Muscle of back (tissue), 3 donors: ENCODE measurements at regions not wholly inside any gene's neighbourhood (a gene's known extent, or its start where the extent isn't known, plus 50 kb on each side); places are given as distances from the start of the nearest gene placed in this dataset.
"Not testable (repeated sequence)": the region's sequence is repeated elsewhere in the genome, so short reads cannot be mapped to it uniquely, and the experiment has no call there.

Experiments used
- DNase-seq, 3 donors: peaks; one replicate each; pipeline versions ENCODE4 v3.0.0 to v3.0.0-alpha.2; 2013

- DNase-seq: no peak
Measured at GRCh38 chr5:99068944-99069650, 140.3 kb upstream of the CHD1 start.

GRCh38 chr5:99063737-99064136, 134.9 kb upstream of the CHD1 start:
- no peak for DNase-seq

DNA sequence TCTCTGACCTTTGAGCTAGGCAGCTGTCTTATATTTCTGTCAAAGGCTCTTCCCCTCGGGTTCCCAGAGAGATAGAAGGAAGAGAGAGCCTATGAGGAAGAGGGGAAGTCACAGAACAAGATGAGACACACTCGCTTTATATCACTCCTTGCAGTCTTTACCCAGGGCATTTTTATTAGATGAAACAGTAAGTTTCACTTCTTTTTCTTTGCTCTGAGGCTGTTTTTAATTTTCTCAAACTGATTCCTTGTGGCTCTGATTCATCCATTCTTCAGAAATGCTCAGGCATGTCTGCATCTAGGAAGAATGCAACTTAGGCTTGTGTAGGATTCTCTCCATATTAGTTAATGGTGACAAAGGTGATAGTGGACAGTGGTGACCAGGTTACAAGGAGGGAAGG, 132.9 kb upstream of the CHD1 start:
- peak in 2 of 3 donors; percentile 6 to 42 for DNase-seq

DNA sequence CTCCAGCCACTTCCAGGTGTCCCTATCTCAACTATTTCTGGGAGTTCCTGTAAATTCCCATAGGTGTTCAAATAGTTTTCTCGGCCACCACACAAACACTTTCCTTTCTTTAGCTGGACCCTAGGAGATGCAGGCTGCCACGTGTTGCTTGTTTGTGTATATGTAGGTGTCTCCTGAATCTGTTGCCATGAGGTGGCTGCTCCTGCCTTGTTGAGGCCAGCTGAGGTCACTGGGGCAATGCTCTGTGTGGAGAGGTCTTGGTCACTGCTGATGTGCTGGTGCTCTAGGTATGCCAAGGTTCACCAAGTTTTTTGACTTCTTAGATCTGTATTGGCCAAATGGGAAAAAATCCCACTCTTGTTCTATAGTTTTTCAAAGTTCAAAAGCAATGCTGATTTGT, 132.5 kb upstream of the CHD1 start:
- no peak for DNase-seq

DNA sequence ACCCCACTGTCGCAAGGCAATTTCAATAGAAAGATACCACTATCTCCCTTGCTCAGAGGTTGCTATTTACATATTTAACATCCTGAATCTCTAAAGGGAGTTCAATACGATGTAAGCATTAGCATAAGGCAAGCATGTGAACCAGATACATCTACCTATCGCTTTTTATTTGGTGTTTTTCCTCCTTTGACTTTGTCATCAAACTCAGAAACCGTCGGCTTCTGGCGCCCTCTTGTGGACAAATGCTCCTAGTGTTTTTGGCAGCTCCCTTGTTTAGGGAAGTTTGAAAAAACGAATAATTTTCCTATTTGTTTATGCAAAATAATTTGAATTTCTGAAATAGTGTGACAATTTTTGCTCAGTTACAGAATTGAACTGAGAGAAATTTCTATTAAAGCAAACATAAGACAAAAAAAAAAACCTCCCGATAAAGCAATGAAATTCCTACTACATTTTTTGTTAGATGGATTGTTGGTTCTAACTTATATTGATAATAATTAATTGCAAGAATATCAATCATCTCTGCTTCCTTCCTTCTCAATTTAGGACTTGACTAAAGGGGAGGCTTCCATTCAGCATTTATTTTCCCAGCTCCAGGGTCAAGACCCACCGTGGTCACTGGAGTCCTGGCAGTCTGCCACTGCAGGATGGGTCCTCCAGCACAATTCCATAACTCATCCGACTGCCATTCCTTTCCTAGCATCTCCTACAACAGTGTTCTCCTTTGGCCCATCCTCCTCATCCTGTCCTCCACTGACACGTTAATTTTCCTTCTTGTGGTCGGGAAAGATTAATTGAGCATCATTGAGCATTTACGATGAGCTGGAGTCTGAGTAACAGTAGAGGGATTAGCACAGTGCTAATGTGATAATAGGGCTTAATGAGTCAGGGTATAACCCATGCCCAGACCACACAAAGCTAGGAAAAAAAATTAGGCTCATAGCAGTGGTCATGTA, 131.8 kb upstream of the CHD1 start:
- peak; percentile 49 to 79 (median 68) for DNase-seq

GRCh38 chr5:99059685-99060084, 130.9 kb upstream of the CHD1 start:
- no peak for DNase-seq

DNA sequence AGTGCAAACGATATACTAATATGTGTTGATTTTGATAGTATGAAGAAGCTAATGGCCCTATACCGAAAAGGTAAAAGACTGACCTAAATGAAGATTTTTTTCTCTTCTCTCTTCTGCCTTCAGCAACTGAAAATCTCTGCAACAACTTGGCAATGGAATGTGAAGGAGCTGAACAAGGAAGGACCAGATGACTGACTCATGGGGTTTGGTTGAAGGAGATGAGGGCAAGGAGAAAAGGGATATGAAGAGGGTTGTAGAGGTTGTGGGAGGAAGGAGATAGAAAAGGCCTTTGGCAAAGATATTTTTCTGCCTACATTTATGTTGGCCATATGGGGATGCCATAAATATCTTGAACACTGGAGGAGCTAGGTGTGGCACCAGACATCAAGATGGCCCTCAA, 129.7 kb upstream of the CHD1 start:
- no peak for DNase-seq

DNA sequence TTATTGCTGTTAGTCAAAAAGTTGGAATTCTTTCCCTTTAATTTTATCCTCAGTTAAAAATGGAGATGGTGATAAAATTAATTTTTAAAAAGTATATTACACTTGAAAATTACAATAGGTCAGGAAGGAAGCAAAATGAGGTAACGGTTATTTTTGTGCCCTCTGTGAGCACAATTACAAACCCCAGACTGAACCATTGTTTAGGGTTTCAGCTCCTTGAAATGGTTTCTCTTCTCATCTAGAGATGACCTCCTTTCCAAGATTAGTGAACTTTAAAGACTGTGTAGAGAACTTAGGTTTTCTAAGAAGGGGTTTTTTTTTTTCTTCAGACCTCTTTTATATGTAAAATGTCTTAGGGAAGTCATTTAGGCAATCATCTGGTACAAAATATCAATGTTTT, 126.2 kb upstream of the CHD1 start:
- no peak for DNase-seq

DNA sequence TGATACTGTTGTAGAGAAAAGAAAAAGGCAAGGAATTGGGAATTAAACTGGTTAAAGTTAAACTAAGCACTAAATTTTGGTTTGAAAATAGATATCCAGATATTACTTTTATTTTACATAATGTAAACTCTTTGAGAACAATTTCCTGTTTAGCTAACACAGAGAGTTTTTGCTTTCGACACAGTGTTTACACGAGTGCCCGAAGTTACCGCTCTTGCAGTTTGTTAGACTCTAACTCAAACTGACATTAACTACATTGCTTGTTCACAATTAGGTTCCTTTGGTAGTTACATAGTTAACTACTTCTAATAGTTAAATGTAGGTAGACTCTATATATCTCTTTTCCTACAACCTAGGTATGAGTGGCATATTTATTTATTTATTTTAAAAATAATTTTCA, 117.1 kb upstream of the CHD1 start:
- no peak for DNase-seq

- not testable (repeated sequence) for DNase-seq
Measured at GRCh38 chr5:99043257-99043656, 114.5 kb upstream of the CHD1 start.

- no peak for DNase-seq
Measured at GRCh38 chr5:99037668-99038067, 108.9 kb upstream of the CHD1 start.

DNA sequence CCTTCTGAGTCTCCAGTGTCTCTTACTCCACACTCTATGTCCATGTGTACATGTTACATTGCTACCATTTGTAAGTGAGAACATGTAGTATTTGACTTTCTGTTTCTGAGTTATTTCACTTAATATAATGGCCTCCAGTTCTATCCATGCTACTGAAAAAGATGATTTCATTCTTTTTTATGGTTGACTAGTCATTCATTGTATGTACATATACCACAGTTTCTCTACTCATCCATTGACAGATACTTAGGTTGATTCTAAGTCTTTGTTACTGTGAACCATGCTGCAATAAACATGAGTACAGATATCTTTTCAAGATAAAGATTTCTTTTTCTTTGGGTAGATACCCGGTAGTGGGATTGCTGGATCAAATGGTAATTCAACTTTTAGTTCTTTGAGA, 107.1 kb upstream of the CHD1 start:
- DNase-seq: no peak

DNA sequence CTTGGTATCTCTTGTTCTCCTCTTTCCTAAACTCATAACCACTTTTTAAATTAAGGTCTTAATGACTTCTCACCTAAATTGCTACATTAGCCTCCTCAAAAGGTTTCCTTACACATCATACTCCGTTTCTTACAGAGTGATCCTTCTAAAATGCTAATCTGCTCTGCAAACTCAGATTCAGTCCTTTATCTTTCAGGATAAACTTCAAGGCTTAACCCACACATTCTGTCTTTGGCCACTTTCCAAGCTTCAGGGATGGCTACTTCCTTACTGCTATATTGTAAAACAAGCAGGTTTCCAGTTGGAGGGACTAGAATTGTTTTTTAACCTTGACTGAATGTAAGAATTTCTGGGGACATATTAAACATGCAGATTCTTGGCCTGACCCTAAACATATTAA, 105.5 kb upstream of the CHD1 start:
- DNase-seq: no peak

DNA sequence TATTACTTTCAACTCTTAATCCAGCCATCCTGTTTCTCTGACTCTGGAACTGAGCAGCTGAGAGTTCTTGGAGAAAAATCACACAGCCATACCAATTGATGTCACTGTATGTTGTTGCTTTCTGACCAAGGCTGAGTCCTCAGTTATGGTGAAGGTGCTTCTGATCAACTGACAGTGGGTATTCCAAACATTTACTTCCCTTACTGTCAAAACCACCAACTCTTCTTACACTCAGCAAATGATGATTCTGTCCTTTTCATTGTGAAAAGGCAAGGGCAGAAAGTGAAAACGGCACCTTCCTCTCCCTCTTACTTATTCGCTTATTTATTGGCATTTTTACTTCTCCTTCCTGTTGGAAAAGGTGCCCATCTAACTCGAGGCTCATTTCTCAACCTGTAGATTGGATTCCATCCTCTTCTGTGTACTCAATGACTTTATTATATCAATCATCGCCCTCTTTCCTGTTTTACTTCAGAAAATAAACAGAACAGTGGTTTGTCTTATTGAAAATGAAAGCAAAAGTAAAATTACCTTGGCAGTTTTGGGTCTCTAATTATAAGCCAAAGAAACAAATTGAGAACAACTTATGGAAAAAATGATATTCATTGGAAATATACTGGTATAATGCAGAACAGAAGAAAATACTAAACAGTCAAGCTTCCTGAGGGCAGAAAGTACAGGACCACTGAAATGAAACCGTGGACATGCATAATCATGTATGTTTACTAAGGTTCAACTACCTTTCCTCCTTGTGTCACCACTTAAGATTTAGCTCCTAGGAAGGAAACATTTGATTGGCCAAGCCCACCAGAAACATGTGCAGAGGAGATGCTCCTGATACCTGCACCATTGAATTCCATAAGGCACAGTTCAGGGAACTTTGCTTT, 104.5 kb upstream of the CHD1 start:
- peak in 2 of 3 donors; percentile 9 to 21 for DNase-seq

- peak; percentile 64 to 88 (median 79) for DNase-seq
Measured at GRCh38 chr5:99032234-99033013, 103.6 kb upstream of the CHD1 start.

- DNase-seq: no peak
Measured at GRCh38 chr5:99030906-99031440, 102.2 kb upstream of the CHD1 start.

DNA sequence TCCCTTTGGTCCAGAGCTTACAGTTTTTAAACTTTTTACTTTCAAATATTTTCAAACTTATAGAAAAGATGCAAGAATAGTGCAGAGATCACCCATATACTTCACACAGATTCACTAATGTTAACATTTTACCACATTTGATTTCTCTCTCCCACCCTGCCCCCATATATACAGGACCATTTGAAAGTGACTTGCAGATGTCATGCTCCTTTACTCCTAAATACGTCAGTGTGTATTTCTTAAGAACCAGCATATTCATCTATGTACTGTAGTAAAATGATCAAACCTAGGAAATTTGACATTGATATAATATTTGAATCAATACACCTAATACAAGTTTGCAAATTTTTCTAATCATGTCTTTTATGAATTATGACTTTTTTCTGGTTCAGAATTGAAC, 100.4 kb upstream of the CHD1 start:
- no peak for DNase-seq

- not testable (repeated sequence) for DNase-seq
Measured at GRCh38 chr5:99028170-99028569, 99.4 kb upstream of the CHD1 start.

DNA sequence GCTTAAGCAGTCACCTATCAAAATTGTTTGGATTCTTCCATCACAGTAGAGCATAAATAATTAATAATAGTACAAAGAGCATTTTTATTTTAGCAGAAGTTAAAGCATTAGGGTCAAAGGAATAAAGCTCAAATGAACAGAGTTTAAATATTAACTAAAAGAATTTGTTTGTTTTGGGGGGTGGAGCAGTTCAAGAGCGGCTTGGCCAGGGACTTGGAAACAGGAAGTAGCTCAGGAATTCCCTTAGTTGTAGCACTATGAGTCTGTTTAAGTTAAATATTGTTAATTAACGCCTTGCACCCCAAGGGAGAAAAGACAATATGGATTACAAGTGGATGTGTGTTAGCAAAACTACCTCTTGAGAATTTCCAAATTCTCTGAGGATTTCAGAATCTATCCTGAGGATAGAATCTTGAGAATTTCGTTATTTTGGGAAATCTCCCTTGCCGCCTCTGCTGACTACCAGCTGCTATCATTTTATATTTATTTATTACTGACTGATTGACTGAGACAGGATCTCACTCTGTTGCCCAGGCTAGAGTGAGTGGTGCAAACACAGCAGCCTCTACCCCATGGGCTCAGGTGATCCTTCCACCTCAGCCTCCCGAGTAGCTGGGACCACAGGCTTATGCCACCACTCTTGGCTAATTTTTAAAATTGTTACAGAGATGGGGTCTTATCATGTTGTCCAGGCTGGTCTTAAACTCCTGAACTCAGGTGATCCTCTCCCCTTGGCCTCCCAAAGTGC, 96.7 kb upstream of the CHD1 start:
- DNase-seq: no peak

DNA sequence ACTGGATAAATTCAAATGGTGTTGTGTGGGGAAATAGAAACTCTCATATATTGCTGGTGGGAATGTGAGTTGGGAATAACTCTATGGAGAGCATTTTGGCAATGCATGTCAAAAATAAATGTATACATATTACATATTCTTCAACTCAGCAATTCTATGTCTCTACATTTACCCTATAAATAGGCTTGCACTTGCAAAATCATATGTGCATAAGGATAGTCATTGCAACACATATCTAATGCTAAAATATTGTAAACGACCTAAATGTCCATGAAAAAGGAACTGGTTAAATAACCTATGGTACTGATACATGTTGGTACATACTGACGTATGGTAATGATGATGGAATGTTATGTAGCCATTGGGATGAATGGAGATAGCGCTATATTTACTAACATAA, 94.5 kb upstream of the CHD1 start:
- no peak for DNase-seq
